Lower leg skin (tissue), 4 donors: ENCODE measurements at regions not wholly inside any gene's neighbourhood (a gene's known extent, or its start where the extent isn't known, plus 50 kb on each side); places are given as distances from the start of the nearest gene placed in this dataset.

Experiments
- DNase-seq, 2 donors: peaks; one replicate each; pipeline ENCODE4 v3.0.0-alpha.2; 2019; ENCODE audit warnings: low spot score in 2 of 2
- H3K4me3 ChIP-seq: fragments of 200-600 bp; sonication (generic); 2 replicates; pipeline ENCODE4 v1.5.1; 2017; ENCODE audit warnings: mild to moderate bottlenecking, low read depth; ENCODE audit not compliant: poor library complexity, severe bottlenecking
- CTCF ChIP-seq, 3 donors: fragments of 450-650 bp; IDR thresholded peaks; one replicate each; pipeline ENCODE4 v1.5.1; 2016; ENCODE audit warnings: antibody characterized with exemption in 3 of 3, mild to moderate bottlenecking in 3 of 3, moderate library complexity in 2 of 3
- POLR2A ChIP-seq, 2 donors: fragments of 450-650 bp; IDR thresholded peaks; one replicate each; pipeline ENCODE4 v1.6.1; 2016 to 2017; ENCODE audit warnings: antibody characterized with exemption in 2 of 2, mild to moderate bottlenecking in 1 of 2, moderate library complexity in 1 of 2
- WGBS, 2 donors: methylation state at CpG; one replicate each; pipeline ENCODE4 v1.1.5; 2018; 5-methylcytosine and 5-hydroxymethylcytosine counted together
- intact Hi-C: fragments of 100-400 bp; cut with DNase I; formaldehyde crosslinking; loops from one replicate; pipeline ENCODE4 v1.15.0; 2023; ENCODE audit warnings: low total_unique reads

GRCh38 chr19:31104451-31104850 lies 244.8 kb downstream of the TSHZ3 start:
- intact Hi-C loops = no loop called here
- no peak overlapping the region for H3K4me3 ChIP-seq
- 69 to 76% methylated on average over 10 of the region's 10 CpGs for WGBS, 2 donors
- TF ChIP-seq POLR2A (IDR thresholded peaks at IDR 0.05) (no peak), CTCF (IDR thresholded peaks at IDR 0.05) (no peak)
- no peak for DNase-seq

GRCh38 chr19:31103228-31103627 lies 246.0 kb downstream of the TSHZ3 start:
- no peak for DNase-seq
- TF ChIP-seq CTCF (IDR thresholded peaks at IDR 0.05) (no peak), POLR2A (IDR thresholded peaks at IDR 0.05) (no peak)
- 95 to 97% methylated on average over 3 of the region's 3 CpGs for WGBS, 2 donors
- intact Hi-C loops = no loop called here
- H3K4me3 ChIP-seq = no peak overlapping the region

GRCh38 chr19:31102674-31103073 lies 246.6 kb downstream of the TSHZ3 start:
- no peak for DNase-seq
- 76 to 84% methylated on average over 2 of the region's 2 CpGs for WGBS, 2 donors

GRCh38 chr19:31100981-31101380 lies 248.3 kb downstream of the TSHZ3 start:
- TF ChIP-seq CTCF (IDR thresholded peaks at IDR 0.05) (no peak), POLR2A (IDR thresholded peaks at IDR 0.05) (no peak)
- intact Hi-C loops = no loop called here

More at GRCh38 chr19:31102674-31103073, 246.6 kb downstream of the TSHZ3 start:
- no peak overlapping the region for H3K4me3 ChIP-seq
- TF ChIP-seq POLR2A (IDR thresholded peaks at IDR 0.05) = no peak
- TF ChIP-seq CTCF (IDR thresholded peaks at IDR 0.05) = no peak
- intact Hi-C loops = no loop called here

GRCh38 chr19:31100206-31100590 lies 249.0 kb downstream of the TSHZ3 start:
- DNase-seq = no peak
- TF ChIP-seq POLR2A (IDR thresholded peaks at IDR 0.05) (no peak), CTCF (IDR thresholded peaks at IDR 0.05) (no peak)
- H3K4me3 ChIP-seq = no peak overlapping the region
- WGBS, 2 donors = 80 to 83% methylated on average over 3 of the region's 3 CpGs
- intact Hi-C loops = no loop called here

More at GRCh38 chr19:31100981-31101380, 248.3 kb downstream of the TSHZ3 start:
- DNase-seq = no peak
- 80 to 81% methylated on average over 7 of the region's 7 CpGs for WGBS, 2 donors
- no peak overlapping the region for H3K4me3 ChIP-seq

GRCh38 chr19:31099515-31100205 lies 249.6 kb downstream of the TSHZ3 start:
- H3K4me3 ChIP-seq = no peak overlapping the region
- TF ChIP-seq CTCF (IDR thresholded peaks at IDR 0.05) (no peak), POLR2A (IDR thresholded peaks at IDR 0.05) (no peak)
- WGBS, 2 donors = 64 to 65% methylated on average over 4 of the region's 4 CpGs
- intact Hi-C loops = no loop called here
- no peak for DNase-seq
